VCaP (cell line): ENCODE measurements at regions not wholly inside any gene's neighbourhood (a gene's known extent, or its start where the extent isn't known, plus 50 kb on each side); places are given as distances from the start of the nearest gene placed in this dataset.

ENCODE experiments used
- H3K27ac ChIP-seq: fragments of 450-650 bp; 2 replicates; pipeline ENCODE4 v1.5.1; 2017
- TF ChIP-seq, protein P1 (sequence below): fragments of 450-650 bp; conservative IDR thresholded peaks from 2 replicates; pipeline ENCODE4 v1.5.1; 2017; ENCODE audit warnings: mild to moderate bottlenecking, moderate library complexity

- H3K27ac ChIP-seq = peak overlapping the region; percentile 93
- TF ChIP-seq, protein P1, sequence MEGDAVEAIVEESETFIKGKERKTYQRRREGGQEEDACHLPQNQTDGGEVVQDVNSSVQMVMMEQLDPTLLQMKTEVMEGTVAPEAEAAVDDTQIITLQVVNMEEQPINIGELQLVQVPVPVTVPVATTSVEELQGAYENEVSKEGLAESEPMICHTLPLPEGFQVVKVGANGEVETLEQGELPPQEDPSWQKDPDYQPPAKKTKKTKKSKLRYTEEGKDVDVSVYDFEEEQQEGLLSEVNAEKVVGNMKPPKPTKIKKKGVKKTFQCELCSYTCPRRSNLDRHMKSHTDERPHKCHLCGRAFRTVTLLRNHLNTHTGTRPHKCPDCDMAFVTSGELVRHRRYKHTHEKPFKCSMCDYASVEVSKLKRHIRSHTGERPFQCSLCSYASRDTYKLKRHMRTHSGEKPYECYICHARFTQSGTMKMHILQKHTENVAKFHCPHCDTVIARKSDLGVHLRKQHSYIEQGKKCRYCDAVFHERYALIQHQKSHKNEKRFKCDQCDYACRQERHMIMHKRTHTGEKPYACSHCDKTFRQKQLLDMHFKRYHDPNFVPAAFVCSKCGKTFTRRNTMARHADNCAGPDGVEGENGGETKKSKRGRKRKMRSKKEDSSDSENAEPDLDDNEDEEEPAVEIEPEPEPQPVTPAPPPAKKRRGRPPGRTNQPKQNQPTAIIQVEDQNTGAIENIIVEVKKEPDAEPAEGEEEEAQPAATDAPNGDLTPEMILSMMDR = no peak
Observed at GRCh38 chr22:46057246-46058090, 80.5 kb upstream of the WNT7B start.

- TF ChIP-seq, protein P1 = no peak
Observed at GRCh38 chr22:46058091-46058420, 81.1 kb upstream of the WNT7B start.

GRCh38 chr22:46058591-46059519, 81.9 kb upstream of the WNT7B start:
- peak overlapping the region; percentile 93 for H3K27ac ChIP-seq
- TF ChIP-seq, protein P1 = no peak

More at GRCh38 chr22:46058091-46058420, 81.1 kb upstream of the WNT7B start:
- H3K27ac ChIP-seq = peak overlapping the region; percentile 93

DNA sequence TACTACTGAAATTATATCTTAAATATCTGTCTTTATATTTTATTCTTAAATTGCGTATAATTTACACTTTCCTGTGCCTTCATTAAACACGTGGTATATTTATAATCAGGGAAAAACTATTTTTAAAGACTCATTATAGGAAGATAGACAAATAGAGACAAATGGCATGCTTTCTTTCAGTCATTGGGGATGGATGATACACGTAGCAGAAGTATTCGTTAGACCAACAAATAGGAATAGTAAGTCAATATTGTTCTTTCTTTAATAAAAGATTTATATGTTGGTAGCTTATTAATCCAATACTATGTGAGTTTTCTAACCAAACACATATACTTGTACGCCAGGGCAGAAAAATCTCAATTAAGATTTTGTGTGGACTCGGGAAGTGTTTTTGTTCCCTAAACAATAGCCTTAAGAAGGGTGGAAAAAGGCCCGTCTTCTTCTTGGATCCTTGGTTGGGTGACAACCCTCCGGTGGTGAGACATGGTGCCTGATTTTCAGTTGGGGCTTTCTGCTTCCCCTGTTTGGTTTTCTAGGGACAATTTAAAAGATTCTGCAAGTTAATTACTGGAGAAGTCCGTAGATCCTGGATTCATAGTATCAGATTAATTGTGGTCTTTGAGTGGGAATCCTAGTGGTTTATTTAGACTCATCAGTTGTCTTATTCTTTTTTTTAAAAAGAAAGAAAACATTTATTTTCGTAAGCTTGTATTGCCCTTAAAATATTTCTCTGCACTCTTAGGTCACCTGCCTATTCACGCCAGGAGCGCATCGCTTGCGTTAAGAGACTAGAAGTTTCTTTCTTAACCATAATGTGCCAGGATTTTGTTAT, 83.5 kb upstream of the WNT7B start:
- H3K27ac ChIP-seq = peak overlapping the region; percentile 93
- TF ChIP-seq, protein P1 = no peak

DNA sequence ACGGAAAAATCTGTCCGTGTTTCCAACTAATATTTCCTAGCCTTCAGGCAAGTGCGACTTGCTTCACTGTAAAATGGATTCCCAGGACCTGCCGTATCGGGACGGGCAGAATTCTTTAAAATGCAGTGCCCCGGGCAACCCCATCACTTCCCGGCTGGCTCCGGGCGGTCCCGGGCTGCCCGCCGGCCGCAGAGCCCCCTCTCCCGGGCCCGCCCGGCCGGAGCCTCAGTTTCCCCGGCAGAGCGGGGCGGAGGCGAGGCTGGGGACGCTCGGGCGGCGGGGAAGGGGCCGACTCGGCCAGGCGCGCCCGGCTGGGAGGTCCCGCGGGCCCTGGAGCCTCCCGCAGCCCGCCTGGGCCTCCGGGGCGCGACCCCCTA, 84.2 kb upstream of the WNT7B start:
- peak overlapping the region; percentile 93 for H3K27ac ChIP-seq
- TF ChIP-seq, protein P1 = no peak

- peak overlapping the region; percentile 93 for H3K27ac ChIP-seq
- TF ChIP-seq, protein P1 = no peak
Observed at GRCh38 chr22:46061501-46062231, 84.7 kb upstream of the WNT7B start.
